ENCODE measurements at regions not wholly inside any gene's neighbourhood (a gene's known extent, or its start where the extent isn't known, plus 50 kb on each side); places are given as distances from the start of the nearest gene placed in this dataset.

DNA sequence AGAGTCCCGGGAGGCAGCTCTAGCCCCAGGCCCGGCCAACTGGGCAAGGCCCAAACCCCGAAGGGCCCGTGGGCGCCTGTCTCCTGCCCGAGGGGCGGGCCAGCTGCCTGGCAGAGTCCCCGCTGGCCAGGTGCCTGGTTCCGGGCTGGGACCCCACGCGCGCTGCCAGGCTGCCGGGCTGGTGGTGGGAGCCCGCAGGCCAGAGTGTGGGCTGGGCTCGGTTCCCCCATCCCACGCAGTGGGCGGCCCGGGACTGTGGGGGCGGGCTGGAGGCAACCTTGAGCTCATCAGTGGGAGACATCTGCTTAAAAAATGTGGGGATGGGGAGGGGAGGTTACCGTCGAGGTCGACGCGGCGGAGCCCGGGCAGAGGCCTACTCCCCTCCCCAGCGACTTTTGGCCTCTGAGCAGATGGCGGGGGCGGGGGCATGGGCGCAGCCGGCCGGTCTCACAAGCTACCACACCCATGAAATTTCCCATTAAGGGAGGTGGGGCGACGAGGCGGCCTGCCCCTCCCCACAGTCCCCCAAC lies 176.4 kb upstream of the GSE1 start (continued):
- TF ChIP-seq, protein P1, sequence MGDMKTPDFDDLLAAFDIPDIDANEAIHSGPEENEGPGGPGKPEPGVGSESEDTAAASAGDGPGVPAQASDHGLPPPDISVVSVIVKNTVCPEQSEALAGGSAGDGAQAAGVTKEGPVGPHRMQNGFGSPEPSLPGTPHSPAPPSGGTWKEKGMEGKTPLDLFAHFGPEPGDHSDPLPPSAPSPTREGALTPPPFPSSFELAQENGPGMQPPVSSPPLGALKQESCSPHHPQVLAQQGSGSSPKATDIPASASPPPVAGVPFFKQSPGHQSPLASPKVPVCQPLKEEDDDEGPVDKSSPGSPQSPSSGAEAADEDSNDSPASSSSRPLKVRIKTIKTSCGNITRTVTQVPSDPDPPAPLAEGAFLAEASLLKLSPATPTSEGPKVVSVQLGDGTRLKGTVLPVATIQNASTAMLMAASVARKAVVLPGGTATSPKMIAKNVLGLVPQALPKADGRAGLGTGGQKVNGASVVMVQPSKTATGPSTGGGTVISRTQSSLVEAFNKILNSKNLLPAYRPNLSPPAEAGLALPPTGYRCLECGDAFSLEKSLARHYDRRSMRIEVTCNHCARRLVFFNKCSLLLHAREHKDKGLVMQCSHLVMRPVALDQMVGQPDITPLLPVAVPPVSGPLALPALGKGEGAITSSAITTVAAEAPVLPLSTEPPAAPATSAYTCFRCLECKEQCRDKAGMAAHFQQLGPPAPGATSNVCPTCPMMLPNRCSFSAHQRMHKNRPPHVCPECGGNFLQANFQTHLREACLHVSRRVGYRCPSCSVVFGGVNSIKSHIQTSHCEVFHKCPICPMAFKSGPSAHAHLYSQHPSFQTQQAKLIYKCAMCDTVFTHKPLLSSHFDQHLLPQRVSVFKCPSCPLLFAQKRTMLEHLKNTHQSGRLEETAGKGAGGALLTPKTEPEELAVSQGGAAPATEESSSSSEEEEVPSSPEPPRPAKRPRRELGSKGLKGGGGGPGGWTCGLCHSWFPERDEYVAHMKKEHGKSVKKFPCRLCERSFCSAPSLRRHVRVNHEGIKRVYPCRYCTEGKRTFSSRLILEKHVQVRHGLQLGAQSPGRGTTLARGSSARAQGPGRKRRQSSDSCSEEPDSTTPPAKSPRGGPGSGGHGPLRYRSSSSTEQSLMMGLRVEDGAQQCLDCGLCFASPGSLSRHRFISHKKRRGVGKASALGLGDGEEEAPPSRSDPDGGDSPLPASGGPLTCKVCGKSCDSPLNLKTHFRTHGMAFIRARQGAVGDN (CRISPR knock-in tag; IDR thresholded peaks at IDR 0.05) = peak; percentile 53; the same call in 1 of the 2 replicates
- TF ChIP-seq KLF12 (CRISPR knock-in tag; IDR thresholded peaks at IDR 0.05; ENCODE audit: borderline replicate concordance) = 0 out of 2 replicates have a peak, but pooled peaks have one; percentile 48
- no peak for TF ChIP-seq NFATC3 (CRISPR knock-in tag; IDR thresholded peaks at IDR 0.05)
- TF ChIP-seq, protein P2, sequence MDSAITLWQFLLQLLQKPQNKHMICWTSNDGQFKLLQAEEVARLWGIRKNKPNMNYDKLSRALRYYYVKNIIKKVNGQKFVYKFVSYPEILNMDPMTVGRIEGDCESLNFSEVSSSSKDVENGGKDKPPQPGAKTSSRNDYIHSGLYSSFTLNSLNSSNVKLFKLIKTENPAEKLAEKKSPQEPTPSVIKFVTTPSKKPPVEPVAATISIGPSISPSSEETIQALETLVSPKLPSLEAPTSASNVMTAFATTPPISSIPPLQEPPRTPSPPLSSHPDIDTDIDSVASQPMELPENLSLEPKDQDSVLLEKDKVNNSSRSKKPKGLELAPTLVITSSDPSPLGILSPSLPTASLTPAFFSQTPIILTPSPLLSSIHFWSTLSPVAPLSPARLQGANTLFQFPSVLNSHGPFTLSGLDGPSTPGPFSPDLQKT (CRISPR knock-in tag; IDR thresholded peaks at IDR 0.05; ENCODE audit: borderline replicate concordance) = no peak
- no peak for TF ChIP-seq AHR (CRISPR knock-in tag; IDR thresholded peaks at IDR 0.05)
- TF ChIP-seq SNAI1 (CRISPR knock-in tag; IDR thresholded peaks at IDR 0.05; ENCODE audit: borderline replicate concordance) = no peak
- TF ChIP-seq ZNF17 (CRISPR knock-in tag; IDR thresholded peaks at IDR 0.05) = no peak
- peak; percentile 26; the same call in 1 of the 2 replicates for TF ChIP-seq SP5 (CRISPR knock-in tag; IDR thresholded peaks at IDR 0.05; ENCODE audit: borderline replicate concordance, low read depth)
- 0 out of 2 replicates have a peak, but pooled peaks have one; percentile 69 for TF ChIP-seq FOXO4 (CRISPR knock-in tag; conservative IDR thresholded peaks at IDR 0.05)
- TF ChIP-seq HNF4A (CRISPR knock-in tag; IDR thresholded peaks at IDR 0.05) = peak; percentile 28
- TF ChIP-seq RCOR2 (CRISPR knock-in tag; IDR thresholded peaks at IDR 0.05) = no peak
- TF ChIP-seq ZNF883 (CRISPR knock-in tag; IDR thresholded peaks at IDR 0.05; ENCODE audit: not compliant biosample characterization) = peak; percentile 27
- TF ChIP-seq, protein P3, sequence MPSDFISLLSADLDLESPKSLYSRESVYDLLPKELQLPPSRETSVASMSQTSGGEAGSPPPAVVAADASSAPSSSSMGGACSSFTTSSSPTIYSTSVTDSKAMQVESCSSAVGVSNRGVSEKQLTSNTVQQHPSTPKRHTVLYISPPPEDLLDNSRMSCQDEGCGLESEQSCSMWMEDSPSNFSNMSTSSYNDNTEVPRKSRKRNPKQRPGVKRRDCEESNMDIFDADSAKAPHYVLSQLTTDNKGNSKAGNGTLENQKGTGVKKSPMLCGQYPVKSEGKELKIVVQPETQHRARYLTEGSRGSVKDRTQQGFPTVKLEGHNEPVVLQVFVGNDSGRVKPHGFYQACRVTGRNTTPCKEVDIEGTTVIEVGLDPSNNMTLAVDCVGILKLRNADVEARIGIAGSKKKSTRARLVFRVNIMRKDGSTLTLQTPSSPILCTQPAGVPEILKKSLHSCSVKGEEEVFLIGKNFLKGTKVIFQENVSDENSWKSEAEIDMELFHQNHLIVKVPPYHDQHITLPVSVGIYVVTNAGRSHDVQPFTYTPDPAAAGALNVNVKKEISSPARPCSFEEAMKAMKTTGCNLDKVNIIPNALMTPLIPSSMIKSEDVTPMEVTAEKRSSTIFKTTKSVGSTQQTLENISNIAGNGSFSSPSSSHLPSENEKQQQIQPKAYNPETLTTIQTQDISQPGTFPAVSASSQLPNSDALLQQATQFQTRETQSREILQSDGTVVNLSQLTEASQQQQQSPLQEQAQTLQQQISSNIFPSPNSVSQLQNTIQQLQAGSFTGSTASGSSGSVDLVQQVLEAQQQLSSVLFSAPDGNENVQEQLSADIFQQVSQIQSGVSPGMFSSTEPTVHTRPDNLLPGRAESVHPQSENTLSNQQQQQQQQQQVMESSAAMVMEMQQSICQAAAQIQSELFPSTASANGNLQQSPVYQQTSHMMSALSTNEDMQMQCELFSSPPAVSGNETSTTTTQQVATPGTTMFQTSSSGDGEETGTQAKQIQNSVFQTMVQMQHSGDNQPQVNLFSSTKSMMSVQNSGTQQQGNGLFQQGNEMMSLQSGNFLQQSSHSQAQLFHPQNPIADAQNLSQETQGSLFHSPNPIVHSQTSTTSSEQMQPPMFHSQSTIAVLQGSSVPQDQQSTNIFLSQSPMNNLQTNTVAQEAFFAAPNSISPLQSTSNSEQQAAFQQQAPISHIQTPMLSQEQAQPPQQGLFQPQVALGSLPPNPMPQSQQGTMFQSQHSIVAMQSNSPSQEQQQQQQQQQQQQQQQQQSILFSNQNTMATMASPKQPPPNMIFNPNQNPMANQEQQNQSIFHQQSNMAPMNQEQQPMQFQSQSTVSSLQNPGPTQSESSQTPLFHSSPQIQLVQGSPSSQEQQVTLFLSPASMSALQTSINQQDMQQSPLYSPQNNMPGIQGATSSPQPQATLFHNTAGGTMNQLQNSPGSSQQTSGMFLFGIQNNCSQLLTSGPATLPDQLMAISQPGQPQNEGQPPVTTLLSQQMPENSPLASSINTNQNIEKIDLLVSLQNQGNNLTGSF (CRISPR knock-in tag; IDR thresholded peaks at IDR 0.05) = no peak
- no peak for TF ChIP-seq SMYD3 (CRISPR knock-in tag; IDR thresholded peaks at IDR 0.05)
- no peak for TF ChIP-seq ZNF749 (CRISPR knock-in tag; IDR thresholded peaks at IDR 0.05; ENCODE audit: borderline replicate concordance)
